CD4-positive, alpha-beta T cell treated with Interleukin-1 beta for 1 hour (primary cell): ENCODE measurements at regions not wholly inside any gene's neighbourhood (a gene's known extent, or its start where the extent isn't known, plus 50 kb on each side); places are given as distances from the start of the nearest gene placed in this dataset.
"Not testable (repeated sequence)": the region's sequence is repeated elsewhere in the genome, so short reads cannot be mapped to it uniquely, and the experiment has no call there.

Experiments
- DNase-seq, 2 donors: peaks; one replicate each; pipeline ENCODE4 v3.0.0-alpha.2; 2020 to 2022

GRCh38 chr5:130427222-130427955 is 523.1 kb downstream of the CHSY3 start:
- DNase-seq, result no peak

GRCh38 chr5:130425424-130425823 is 521.2 kb downstream of the CHSY3 start:
- no peak for DNase-seq

DNA sequence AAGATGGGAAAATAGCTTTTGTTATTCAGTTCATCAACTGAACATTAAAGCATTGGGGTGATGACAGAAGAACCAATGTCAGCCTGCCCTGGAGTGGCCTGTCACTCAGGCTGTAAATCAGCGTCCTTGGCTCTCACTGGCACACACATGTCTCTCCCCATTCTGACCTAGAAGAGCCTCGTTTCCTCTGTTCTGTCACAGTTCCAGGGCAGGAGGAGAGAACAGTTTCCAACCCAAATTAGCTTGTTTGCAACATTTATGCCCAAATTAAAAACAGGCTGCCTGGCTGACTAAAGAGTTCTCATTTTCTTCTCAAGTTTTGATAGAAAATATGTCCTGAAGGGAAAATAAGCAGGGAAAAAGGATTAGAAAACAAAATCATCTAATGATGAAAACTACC is 520.1 kb downstream of the CHSY3 start:
- no peak for DNase-seq

DNA sequence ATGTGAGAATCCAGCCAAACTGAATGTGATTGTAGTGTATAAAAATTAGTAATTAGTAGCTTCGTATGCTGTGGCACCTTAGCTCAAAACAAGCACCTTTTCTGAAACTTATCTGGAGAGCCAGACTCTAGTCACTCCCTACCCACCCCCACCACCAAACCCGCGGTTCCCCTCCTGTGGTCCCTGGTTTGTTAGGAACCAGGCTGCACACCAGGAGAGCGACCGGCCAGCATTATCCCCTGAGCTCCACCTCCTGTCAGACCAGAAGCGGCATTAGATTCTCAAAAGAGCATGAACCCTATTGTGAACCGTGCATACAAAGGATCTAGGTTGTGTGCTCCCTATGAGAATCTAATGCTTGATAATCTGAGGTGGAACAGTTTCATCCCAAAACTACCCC is 498.6 kb downstream of the CHSY3 start:
- no peak for DNase-seq

GRCh38 chr5:130400091-130400490 is 495.8 kb downstream of the CHSY3 start:
- DNase-seq, result no peak

DNA sequence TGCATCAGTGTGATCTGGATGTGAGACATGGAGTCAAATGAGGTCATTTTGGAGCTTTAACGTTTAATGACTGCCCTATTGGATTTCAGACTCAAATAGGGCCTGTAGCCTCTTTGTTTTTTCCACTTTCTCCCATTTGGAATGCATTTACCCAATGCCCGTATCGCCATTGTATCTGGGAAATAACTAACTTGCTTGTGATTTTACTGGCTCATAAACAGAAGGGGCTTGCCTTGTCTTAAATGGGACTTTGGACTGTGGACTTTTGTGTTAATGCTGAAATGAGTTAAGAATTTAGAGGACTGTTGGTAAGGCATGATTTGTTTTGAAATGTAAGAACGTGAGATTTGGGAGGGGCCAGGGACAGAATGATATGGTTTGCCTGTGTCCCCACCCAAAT is 494.6 kb downstream of the CHSY3 start:
- no peak for DNase-seq

DNA sequence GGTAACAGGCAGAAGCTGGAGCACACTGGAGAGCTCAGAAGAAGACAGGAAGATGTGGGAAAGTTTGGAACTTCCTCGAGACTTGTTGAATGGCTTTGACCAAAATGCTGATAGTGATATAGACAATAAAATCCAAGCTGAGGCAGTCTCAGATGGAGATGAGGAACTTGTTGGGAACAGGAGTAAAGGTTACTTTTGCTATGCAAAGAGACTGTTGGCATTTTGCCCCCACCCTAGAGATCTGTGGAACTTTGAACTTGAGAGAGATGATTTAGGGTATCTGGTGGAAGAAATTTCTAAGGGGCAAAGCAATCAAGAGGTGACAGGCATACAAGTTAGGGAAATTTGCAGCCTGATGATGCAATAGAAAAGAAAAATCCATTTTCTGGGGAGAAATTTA is 493.5 kb downstream of the CHSY3 start:
- not testable (repeated sequence) for DNase-seq

- no peak for DNase-seq
Observed at GRCh38 chr5:130397132-130397531, 492.9 kb downstream of the CHSY3 start.

GRCh38 chr5:130391727-130392264 is 487.5 kb downstream of the CHSY3 start:
- DNase-seq, result not testable (repeated sequence)

GRCh38 chr5:130386155-130386554 is 481.9 kb downstream of the CHSY3 start:
- DNase-seq, result no peak

DNA sequence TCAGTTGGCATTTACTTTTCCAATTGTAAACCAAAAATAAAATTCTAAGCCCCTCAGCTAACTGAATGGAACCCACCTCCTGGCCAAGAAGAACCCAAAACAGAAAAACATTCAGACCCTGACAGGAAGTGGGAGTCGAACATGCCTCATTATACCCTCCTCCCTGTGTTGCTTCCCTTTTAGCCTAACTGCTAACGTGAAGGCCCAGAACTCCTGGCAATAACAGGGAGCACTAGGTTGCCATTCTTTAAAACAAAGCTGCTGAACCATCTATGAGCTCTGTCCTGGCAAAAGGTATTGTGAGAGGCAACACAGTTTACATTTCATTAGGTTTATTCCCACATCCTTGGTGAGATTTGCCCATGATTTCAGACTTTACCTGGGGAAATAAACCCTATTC is 481.4 kb downstream of the CHSY3 start:
- no peak for DNase-seq

DNA sequence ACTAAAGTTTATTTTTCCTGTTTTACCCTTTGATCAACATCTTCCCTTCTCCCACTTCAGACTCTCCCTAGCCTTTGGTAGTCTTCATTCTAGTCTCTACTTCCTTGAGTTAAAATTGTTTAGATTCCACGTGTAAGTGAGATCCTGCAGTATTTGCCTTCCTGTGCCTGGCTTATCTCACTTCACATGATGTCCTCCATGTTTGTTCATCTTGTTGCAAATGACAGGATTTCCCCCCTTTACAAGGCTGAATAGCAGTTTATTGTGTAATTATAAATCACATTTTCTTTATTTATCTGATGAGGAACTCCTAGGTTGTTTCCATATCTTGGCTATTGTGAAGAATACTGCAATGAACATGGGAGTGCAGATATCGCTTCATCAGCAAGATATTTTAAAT is 461.7 kb downstream of the CHSY3 start:
- no peak for DNase-seq

- no peak for DNase-seq
Observed at GRCh38 chr5:130350131-130350530, 445.9 kb downstream of the CHSY3 start.

DNA sequence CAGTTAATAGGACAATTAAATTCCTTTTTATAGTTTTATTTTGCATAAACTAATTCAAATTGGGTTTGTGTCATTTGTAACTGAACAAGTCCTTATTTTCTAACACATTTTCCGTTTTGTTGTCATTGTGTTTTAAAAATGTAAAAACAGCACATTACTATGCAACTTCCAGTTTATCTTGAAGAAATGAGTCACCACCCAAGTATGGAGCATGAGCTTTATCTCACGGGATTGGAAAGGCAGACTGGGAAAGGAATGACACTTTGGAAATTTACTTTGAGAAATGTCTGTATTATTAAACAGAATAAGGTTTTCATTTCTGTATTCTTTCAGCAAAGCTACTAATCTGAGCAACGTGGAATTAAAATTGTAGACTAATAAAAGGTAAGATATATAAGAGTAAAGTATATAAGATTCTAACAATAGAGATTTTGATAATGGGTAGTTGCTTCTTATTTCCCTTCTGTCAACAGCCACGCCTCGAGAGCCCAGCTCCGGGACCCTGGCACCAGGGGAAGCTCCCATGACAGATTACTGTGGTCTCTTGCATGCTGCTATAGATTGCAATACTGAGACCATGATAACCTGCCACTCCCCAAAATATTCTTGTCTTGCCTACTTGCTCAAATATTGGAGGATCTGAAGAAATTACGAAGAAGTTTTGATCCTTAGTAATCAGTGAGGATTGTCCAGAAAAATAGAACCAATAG is 433.1 kb downstream of the CHSY3 start:
- DNase-seq, result no peak

- no peak for DNase-seq
Observed at GRCh38 chr5:130335117-130335516, 430.9 kb downstream of the CHSY3 start.

- DNase-seq, result no peak
Observed at GRCh38 chr5:130333089-130333488, 428.8 kb downstream of the CHSY3 start.

- DNase-seq, result no peak
Observed at GRCh38 chr5:130331332-130331731, 427.1 kb downstream of the CHSY3 start.

DNA sequence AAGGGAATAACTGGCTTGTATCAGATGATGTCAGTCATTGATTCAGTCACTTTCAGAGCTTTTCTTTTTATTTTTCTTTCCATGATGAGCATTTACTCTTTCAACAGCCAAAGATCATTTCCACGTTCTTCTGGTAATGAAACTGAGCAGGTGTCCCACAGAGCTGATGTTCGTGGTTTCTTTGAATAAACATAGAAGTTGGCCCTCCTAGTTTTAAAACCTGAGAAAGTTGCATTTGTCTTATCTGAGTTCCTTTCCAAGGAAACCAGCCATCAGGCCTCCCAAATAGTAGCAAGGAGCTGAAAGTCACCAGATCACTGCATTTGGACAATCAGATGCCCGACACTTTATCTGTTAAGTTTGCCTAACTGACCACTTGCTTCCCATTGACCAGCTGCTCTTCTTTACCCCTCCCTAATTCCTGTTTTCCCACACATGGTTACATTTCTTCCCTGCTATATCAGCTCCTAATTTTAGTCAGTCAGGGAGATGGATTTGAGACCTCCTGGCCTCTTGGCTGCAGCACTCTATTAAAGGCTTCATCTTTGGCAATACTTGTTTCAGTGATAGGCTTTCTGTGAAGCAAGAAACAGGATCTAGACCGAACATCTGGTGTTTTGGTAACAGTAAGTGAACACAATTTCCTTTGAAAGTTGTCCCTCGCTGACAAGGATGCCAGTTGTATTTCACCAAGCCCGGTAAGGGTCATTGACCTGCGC is 420.8 kb downstream of the CHSY3 start:
- no peak for DNase-seq

GRCh38 chr5:130323804-130324454 is 419.7 kb downstream of the CHSY3 start:
- DNase-seq, result no peak

GRCh38 chr5:130321931-130322330 is 417.7 kb downstream of the CHSY3 start:
- no peak for DNase-seq

GRCh38 chr5:130316971-130317680 is 412.9 kb downstream of the CHSY3 start:
- DNase-seq, result no peak

- DNase-seq, result no peak
Observed at GRCh38 chr5:130295235-130295634, 391.0 kb downstream of the CHSY3 start.
